ENCODE measurements at regions not wholly inside any gene's neighbourhood (a gene's known extent, or its start where the extent isn't known, plus 50 kb on each side); places are given as distances from the start of the nearest gene placed in this dataset.

GRCh38 chr4:128461291-128462102 is 173.9 kb upstream of the PGRMC2 start (continued):
- TF ChIP-seq, protein P1, sequence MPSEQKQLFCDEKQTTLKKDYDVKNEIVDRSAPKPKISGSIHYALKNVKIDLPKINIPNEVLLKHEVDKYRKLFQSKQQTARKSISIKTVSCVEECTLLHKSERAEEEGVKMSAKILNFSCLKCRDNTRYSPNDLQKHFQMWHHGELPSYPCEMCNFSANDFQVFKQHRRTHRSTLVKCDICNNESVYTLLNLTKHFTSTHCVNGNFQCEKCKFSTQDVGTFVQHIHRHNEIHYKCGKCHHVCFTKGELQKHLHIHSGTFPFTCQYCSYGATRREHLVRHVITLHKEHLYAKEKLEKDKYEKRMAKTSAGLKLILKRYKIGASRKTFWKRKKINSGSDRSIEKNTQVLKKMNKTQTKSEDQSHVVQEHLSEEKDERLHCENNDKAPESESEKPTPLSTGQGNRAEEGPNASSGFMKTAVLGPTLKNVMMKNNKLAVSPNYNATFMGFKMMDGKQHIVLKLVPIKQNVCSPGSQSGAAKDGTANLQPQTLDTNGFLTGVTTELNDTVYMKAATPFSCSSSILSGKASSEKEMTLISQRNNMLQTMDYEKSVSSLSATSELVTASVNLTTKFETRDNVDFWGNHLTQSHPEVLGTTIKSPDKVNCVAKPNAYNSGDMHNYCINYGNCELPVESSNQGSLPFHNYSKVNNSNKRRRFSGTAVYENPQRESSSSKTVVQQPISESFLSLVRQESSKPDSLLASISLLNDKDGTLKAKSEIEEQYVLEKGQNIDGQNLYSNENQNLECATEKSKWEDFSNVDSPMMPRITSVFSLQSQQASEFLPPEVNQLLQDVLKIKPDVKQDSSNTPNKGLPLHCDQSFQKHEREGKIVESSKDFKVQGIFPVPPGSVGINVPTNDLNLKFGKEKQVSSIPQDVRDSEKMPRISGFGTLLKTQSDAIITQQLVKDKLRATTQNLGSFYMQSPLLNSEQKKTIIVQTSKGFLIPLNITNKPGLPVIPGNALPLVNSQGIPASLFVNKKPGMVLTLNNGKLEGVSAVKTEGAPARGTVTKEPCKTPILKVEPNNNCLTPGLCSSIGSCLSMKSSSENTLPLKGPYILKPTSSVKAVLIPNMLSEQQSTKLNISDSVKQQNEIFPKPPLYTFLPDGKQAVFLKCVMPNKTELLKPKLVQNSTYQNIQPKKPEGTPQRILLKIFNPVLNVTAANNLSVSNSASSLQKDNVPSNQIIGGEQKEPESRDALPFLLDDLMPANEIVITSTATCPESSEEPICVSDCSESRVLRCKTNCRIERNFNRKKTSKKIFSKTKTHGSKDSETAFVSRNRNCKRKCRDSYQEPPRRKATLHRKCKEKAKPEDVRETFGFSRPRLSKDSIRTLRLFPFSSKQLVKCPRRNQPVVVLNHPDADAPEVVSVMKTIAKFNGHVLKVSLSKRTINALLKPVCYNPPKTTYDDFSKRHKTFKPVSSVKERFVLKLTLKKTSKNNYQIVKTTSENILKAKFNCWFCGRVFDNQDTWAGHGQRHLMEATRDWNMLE (tag by site-specific recombination; conservative IDR thresholded peaks at IDR 0.05; ENCODE audit: low read depth) = no peak
- peak; percentile 38; the same call in 1 of the 2 replicates for TF ChIP-seq FEZF1 (tag by site-specific recombination; IDR thresholded peaks at IDR 0.05)
- TF ChIP-seq ZBTB1 (tag by site-specific recombination; IDR thresholded peaks at IDR 0.05) = no peak
- TF ChIP-seq, protein P2, sequence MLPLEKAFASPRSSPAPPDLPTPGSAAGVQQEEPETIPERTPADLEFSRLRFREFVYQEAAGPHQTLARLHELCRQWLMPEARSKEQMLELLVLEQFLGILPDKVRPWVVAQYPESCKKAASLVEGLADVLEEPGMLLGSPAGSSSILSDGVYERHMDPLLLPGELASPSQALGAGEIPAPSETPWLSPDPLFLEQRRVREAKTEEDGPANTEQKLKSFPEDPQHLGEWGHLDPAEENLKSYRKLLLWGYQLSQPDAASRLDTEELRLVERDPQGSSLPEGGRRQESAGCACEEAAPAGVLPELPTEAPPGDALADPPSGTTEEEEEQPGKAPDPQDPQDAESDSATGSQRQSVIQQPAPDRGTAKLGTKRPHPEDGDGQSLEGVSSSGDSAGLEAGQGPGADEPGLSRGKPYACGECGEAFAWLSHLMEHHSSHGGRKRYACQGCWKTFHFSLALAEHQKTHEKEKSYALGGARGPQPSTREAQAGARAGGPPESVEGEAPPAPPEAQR (tag by site-specific recombination; IDR thresholded peaks at IDR 0.05) = no peak
- TF ChIP-seq ZNF660 (tag by site-specific recombination; IDR thresholded peaks at IDR 0.05) = no peak
- no peak for TF ChIP-seq ZNF623 (tag by site-specific recombination; IDR thresholded peaks at IDR 0.05)
- TF ChIP-seq, protein P3, sequence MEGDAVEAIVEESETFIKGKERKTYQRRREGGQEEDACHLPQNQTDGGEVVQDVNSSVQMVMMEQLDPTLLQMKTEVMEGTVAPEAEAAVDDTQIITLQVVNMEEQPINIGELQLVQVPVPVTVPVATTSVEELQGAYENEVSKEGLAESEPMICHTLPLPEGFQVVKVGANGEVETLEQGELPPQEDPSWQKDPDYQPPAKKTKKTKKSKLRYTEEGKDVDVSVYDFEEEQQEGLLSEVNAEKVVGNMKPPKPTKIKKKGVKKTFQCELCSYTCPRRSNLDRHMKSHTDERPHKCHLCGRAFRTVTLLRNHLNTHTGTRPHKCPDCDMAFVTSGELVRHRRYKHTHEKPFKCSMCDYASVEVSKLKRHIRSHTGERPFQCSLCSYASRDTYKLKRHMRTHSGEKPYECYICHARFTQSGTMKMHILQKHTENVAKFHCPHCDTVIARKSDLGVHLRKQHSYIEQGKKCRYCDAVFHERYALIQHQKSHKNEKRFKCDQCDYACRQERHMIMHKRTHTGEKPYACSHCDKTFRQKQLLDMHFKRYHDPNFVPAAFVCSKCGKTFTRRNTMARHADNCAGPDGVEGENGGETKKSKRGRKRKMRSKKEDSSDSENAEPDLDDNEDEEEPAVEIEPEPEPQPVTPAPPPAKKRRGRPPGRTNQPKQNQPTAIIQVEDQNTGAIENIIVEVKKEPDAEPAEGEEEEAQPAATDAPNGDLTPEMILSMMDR (tag by site-specific recombination; IDR thresholded peaks at IDR 0.05) = no peak
- TF ChIP-seq ZNF223 (tag by site-specific recombination; IDR thresholded peaks at IDR 0.05) = no peak
- no peak for TF ChIP-seq ZNF514 (tag by site-specific recombination; IDR thresholded peaks at IDR 0.05)
- TF ChIP-seq ZNF239 (tag by site-specific recombination; IDR thresholded peaks at IDR 0.05) = no peak
- TF ChIP-seq TSHZ1 (tag by site-specific recombination; IDR thresholded peaks at IDR 0.05; ENCODE audit: borderline replicate concordance) = no peak
- TF ChIP-seq ZNF214 (tag by site-specific recombination; IDR thresholded peaks at IDR 0.05; ENCODE audit: borderline replicate concordance) = no peak
- TF ChIP-seq ZNF404 (tag by site-specific recombination; IDR thresholded peaks at IDR 0.05) = no peak
- no peak for TF ChIP-seq ZNF529 (tag by site-specific recombination; IDR thresholded peaks at IDR 0.05; ENCODE audit: insufficient replicate concordance)
- no peak for TF ChIP-seq PRDM1 (tag by site-specific recombination; IDR thresholded peaks at IDR 0.05)
- no peak for TF ChIP-seq ZNF302 (tag by site-specific recombination; IDR thresholded peaks at IDR 0.05; ENCODE audit: low read depth)
- no peak for TF ChIP-seq ZFP3 (tag by site-specific recombination; IDR thresholded peaks at IDR 0.05; ENCODE audit: low read depth)
- no peak for TF ChIP-seq ZNF211 (tag by site-specific recombination; IDR thresholded peaks at IDR 0.05; ENCODE audit: low read depth)
- no peak for TF ChIP-seq ZNF280C (tag by site-specific recombination; IDR thresholded peaks at IDR 0.05)
- TF ChIP-seq ZNF132 (tag by site-specific recombination; IDR thresholded peaks at IDR 0.05; ENCODE audit: borderline replicate concordance) = no peak
- TF ChIP-seq ZNF544 (tag by site-specific recombination; IDR thresholded peaks at IDR 0.05) = no peak
- peak; percentile 34; the same call in 1 of the 2 replicates for TF ChIP-seq PATZ1 (tag by site-specific recombination; IDR thresholded peaks at IDR 0.05)
- no peak for TF ChIP-seq ZNF2 (tag by site-specific recombination; IDR thresholded peaks at IDR 0.05)

Data from HEK293 (cell line).